GM12873 (cell line): ENCODE measurements at regions not wholly inside any gene's neighbourhood (a gene's known extent, or its start where the extent isn't known, plus 50 kb on each side); places are given as distances from the start of the nearest gene placed in this dataset.

ENCODE experiments used
- TF ChIP-seq, protein P1 (sequence below): IDR thresholded peaks from 2 replicates; pipeline ENCODE4 v1.5.1; 2012; ENCODE audit warnings: low read depth, mild to moderate bottlenecking, moderate library complexity, low read length, control low read depth; ENCODE audit not compliant: insufficient read depth; ENCODE audit errors: missing control alignments

DNA sequence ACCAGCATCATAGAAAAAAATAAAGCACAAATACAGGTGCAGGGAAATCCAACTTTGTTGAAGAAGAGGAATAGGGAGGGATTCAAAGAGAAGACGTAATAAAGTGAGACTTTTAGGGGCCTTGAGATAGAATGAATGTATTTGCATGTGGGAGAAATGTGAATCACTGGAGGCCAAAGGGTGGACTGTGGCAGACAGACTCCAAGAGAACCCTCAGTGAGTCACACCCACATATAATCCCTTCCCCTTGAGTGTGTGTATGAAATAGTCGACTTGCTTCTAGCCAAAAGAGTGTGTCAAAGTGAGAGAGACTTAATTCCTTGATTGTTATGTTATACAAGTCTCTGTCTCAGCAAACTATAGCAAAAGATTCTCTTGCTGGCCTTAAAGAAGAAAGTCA, 101.3 kb upstream of the GHITM start:
- TF ChIP-seq, protein P1, sequence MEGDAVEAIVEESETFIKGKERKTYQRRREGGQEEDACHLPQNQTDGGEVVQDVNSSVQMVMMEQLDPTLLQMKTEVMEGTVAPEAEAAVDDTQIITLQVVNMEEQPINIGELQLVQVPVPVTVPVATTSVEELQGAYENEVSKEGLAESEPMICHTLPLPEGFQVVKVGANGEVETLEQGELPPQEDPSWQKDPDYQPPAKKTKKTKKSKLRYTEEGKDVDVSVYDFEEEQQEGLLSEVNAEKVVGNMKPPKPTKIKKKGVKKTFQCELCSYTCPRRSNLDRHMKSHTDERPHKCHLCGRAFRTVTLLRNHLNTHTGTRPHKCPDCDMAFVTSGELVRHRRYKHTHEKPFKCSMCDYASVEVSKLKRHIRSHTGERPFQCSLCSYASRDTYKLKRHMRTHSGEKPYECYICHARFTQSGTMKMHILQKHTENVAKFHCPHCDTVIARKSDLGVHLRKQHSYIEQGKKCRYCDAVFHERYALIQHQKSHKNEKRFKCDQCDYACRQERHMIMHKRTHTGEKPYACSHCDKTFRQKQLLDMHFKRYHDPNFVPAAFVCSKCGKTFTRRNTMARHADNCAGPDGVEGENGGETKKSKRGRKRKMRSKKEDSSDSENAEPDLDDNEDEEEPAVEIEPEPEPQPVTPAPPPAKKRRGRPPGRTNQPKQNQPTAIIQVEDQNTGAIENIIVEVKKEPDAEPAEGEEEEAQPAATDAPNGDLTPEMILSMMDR = no peak

DNA sequence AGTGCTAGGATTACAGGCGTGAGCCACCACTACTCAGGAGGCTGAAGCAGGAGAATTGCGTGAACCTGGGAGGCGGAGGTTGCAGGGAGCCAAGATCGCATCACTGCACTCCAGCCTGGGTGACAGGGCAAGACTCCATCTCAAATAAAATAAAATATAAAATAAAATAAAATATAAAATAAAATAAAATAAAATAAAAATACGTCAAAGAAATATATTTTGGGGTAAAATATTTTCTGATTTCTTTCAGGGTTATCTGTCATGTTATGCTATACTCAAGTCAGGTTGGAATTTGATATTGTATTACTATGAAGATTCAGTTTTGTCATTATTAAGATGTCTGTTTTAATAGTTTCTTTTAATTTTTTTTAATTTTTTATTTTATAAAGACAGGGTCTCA, 99.4 kb upstream of the GHITM start:
- TF ChIP-seq, protein P1 = no peak

DNA sequence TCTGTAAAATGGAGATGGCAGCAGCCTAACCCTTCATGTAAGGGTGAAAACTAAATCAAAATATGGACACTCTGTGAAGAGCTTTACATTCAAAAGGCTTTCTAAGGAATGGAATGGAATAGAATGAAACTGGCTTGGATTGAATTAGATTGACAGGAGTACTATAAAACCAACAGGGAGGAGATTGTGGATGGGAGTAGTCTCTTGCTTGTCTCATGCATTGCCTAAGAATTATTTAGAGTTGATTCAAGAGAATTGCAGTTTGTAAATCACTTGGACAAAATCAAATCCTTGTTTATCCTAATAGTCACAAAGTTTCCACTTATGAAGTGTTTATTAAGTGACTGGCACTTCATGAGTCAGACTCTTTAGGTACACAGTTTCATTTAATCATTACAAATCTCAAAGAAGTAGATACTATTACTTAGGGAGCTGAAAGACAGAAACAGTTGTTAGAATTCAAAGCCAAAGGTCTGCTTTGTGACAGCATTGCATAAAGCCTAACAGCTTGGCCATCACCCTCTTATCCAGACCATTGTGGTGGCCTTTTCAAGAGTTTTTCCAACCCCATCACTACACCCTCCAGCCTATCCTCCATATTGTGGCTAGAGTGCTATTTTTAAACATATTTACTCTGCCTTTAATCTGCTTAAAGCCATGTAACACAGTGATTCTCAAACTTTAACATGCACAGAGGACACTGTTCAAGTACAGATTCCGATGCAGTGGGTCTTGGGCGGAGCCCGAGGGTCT, 91.9 kb upstream of the GHITM start:
- TF ChIP-seq, protein P1 = no peak

DNA sequence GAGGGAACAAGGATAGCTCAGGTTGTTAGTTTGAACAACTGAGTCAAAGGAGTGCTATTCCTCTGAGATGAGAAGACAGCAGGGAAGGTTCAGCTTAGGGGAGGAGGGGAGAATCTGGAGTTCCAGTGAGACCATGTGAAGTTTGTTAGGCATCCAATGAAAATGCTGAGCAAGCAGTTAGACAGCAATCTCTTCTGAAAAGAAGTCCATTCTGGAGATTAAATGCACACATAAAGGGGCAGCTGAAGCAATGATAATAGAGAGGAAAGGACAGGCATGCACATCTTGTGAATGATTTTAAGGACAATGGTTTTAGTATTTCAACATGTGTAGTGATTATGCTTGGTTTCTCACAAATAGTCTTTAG, 89.7 kb upstream of the GHITM start:
- TF ChIP-seq, protein P1 = no peak

DNA sequence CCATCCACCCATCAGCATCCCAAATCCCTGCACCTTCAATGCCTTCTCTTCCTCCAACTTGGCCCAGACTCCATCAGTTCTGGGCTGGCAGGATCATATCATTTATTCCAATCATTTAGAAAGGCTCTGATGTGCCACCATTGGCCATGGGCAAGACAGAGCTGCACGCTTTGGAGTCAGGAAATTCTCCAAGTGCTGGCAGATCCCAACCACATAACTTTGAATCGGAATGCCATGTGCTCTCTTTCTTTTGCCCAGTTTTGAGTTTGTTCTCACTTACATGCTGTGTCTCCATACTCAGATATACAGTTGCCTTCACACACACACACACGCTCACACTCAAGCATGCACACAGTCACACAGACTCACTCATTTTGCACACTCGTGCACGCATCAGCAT, 85.7 kb upstream of the GHITM start:
- TF ChIP-seq, protein P1 = no peak

DNA sequence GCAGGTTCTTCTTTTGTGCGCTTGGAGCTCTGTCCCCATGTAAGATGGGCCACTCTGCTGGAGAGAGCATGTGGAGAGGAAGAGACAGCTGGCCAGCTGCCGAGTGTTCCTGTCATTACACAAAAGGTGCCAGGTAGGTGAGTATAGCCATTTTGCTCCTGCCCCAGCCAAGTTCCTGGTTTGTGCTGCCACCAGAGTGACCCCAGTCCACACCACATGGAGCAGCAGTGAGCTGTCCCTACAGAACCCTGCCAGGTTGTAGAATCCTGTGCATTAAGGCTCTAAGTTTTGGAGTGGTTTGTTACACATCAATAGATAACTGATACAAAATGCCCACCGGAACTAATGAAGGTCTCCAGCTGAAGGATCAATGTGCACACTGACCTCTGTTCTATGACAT, 84.6 kb upstream of the GHITM start:
- TF ChIP-seq, protein P1 = peak; percentile 30

DNA sequence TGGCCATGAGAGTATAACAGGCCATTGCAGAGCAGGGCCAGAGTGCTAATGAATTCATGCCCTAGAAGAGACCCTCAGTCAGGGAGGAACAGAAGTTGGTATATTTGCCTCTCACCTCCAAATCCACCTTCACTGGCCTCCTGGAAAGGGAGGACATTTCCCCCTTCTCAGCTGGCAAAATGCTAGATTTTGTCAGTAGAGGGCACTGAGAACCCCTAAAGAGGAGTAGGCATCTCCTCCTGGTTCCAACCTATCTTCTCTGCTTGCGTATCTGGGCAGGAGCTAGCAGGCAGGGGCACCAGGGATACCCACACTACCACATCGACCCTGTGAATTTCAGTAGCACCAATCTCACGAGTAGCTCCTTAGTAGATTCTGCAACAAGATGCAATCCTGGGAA, 79.8 kb upstream of the GHITM start:
- TF ChIP-seq, protein P1 = peak; percentile 28
